KMS-11 (cell line): ENCODE measurements at regions not wholly inside any gene's neighbourhood (a gene's known extent, or its start where the extent isn't known, plus 50 kb on each side); places are given as distances from the start of the nearest gene placed in this dataset.
A peak's percentile ranks its signal among the peaks of the same experiment; 100 is the strongest.

Experiments
- H2AFZ ChIP-seq: fragments of 200-600 bp; sonication (generic); 2 replicates; pipeline ENCODE4 v1.6.1; 2016; ENCODE audit warnings: antibody characterized with exemption, mixed run types, low read depth
- H3K27ac ChIP-seq: fragments of 200-600 bp; sonication (generic); 2 replicates; pipeline ENCODE4 v1.6.1; 2016; ENCODE audit warnings: mild to moderate bottlenecking, mixed run types
- H3K27me3 ChIP-seq: fragments of 200-600 bp; sonication (generic); 2 replicates; pipeline ENCODE4 v1.6.1; 2017; ENCODE audit warnings: mild to moderate bottlenecking, low read depth, mixed run types, moderate library complexity; ENCODE audit not compliant: insufficient read depth
- H3K36me3 ChIP-seq: fragments of 200-600 bp; sonication (generic); 2 replicates; pipeline ENCODE4 v1.6.1; 2017; ENCODE audit warnings: mild to moderate bottlenecking, mixed run types; ENCODE audit not compliant: insufficient read depth
- H3K4me1 ChIP-seq: fragments of 200-600 bp; sonication (generic); 2 replicates; pipeline ENCODE4 v1.6.1; 2016; ENCODE audit warnings: mild to moderate bottlenecking, low read depth, mixed run types; ENCODE audit not compliant: poor library complexity, severe bottlenecking
- H3K4me2 ChIP-seq: fragments of 200-600 bp; sonication (generic); 2 replicates; pipeline ENCODE4 v1.7.0; 2016; ENCODE audit warnings: mild to moderate bottlenecking, mixed run types
- H3K4me3 ChIP-seq: fragments of 200-600 bp; sonication (generic); IDR thresholded peaks from 2 replicates; pipeline ENCODE4 v1.6.1; 2017; ENCODE audit warnings: low read depth, low read length, mixed read lengths; ENCODE audit not compliant: insufficient read depth
- H3K79me2 ChIP-seq: fragments of 200-600 bp; sonication (generic); 2 replicates; pipeline ENCODE4 v1.6.1; 2016; ENCODE audit warnings: low read depth, mixed run types; ENCODE audit not compliant: insufficient read depth
- H3K9ac ChIP-seq: fragments of 200-600 bp; sonication (generic); 2 replicates; pipeline ENCODE4 v1.6.1; 2016; ENCODE audit warnings: mild to moderate bottlenecking, mixed run types
- H4K20me1 ChIP-seq: fragments of 200-600 bp; sonication (generic); 2 replicates; pipeline ENCODE4 v1.6.1; 2016; ENCODE audit warnings: mild to moderate bottlenecking, mixed run types; ENCODE audit not compliant: insufficient read depth
- CTCF ChIP-seq: fragments of 200-600 bp; sonication (generic); conservative IDR thresholded peaks from 2 replicates; pipeline ENCODE4 v1.6.1; 2017; ENCODE audit warnings: low read depth, mild to moderate bottlenecking, antibody characterized with exemption, low read length, moderate library complexity, mixed read lengths

- Histone ChIP-seq H3K79me2 (no peaks in the 10 kb centered on the region), H3K4me2 (no peak overlapping the region), H3K9ac (no peak overlapping the region), H2AFZ (no peak overlapping the region), H4K20me1 (no peaks in the 10 kb centered on the region), H3K36me3 (no peaks in the 10 kb centered on the region), H3K4me3 (no peak overlapping the region), H3K27ac (no peak overlapping the region), H3K4me1 (peaks cover 20% of the 10 kb centered on the region), H3K27me3 (no peaks in the 10 kb centered on the region)
- TF ChIP-seq CTCF: no peak
Measured at GRCh38 chr3:186417791-186418190, 55.8 kb upstream of the DGKG start.

- Histone ChIP-seq H3K79me2 (no peaks in the 10 kb centered on the region), H3K4me1 (peaks cover 22% of the 10 kb centered on the region), H3K9ac (peak overlapping the region; percentile 59; the same call in 1 of the 2 replicates), H3K4me3 (no peak overlapping the region), H3K27ac (peak overlapping the region; percentile 70), H4K20me1 (no peaks in the 10 kb centered on the region), H2AFZ (peak overlapping the region; percentile 85), H3K36me3 (no peaks in the 10 kb centered on the region), H3K4me2 (peak overlapping the region; percentile 78), H3K27me3 (no peaks in the 10 kb centered on the region)
- no peak for TF ChIP-seq CTCF
Measured at GRCh38 chr3:186414735-186415419, 52.8 kb upstream of the DGKG start.

- Histone ChIP-seq H4K20me1 (no peaks in the 10 kb centered on the region), H3K4me1 (peaks cover 22% of the 10 kb centered on the region), H3K27ac (peak overlapping the region; percentile 70), H3K79me2 (no peaks in the 10 kb centered on the region), H2AFZ (peak overlapping the region; percentile 85), H3K9ac (peak overlapping the region; percentile 59), H3K4me3 (peak overlapping the region; percentile 70), H3K27me3 (no peaks in the 10 kb centered on the region), H3K36me3 (no peaks in the 10 kb centered on the region), H3K4me2 (peak overlapping the region; percentile 78)
- TF ChIP-seq CTCF: no peak
Measured at GRCh38 chr3:186413615-186414415, 51.8 kb upstream of the DGKG start.

- Histone ChIP-seq H3K4me1 (peaks cover 22% of the 10 kb centered on the region), H3K27me3 (no peaks in the 10 kb centered on the region), H3K4me2 (no peak overlapping the region), H3K79me2 (no peaks in the 10 kb centered on the region), H3K36me3 (no peaks in the 10 kb centered on the region), H4K20me1 (no peaks in the 10 kb centered on the region), H3K27ac (no peak overlapping the region), H2AFZ (no peak overlapping the region), H3K4me3 (no peak overlapping the region), H3K9ac (no peak overlapping the region)
- no peak for TF ChIP-seq CTCF
Measured at GRCh38 chr3:186411994-186412393, 50.0 kb upstream of the DGKG start.
